IMR-90 (cell line): ENCODE measurements at regions not wholly inside any gene's neighbourhood (a gene's known extent, or its start where the extent isn't known, plus 50 kb on each side); places are given as distances from the start of the nearest gene placed in this dataset.

Experiments
- ATAC-seq: fragments of 200-7000 bp; cut with Tn5 transposase; 2 replicates; pipeline ENCODE4 v1.9.1; 2020; ENCODE audit warnings: low read depth, mild to moderate bottlenecking, moderate library complexity
- BruUV-seq: library from RNA; stranded (reverse); fragments of 400-500 nt; replicated peaks from 2 replicates; lab custom pipeline; 2021; lab: Mats Ljungman, UMichigan
- CTCF ChIA-PET: fragments of 300-600 bp; formaldehyde crosslinking; extraction: SDS; loops from one replicate; lab custom pipeline; 2021; ENCODE audit warnings: antibody characterized with exemption; lab: Yijun Ruan, JAX
- POLR2A ChIA-PET: fragments of 300-600 bp; sonication (Branson Sonifier 250); formaldehyde crosslinking; loops from one replicate; lab custom pipeline; 2022; ENCODE audit warnings: antibody characterized with exemption; ENCODE audit not compliant: unreplicated experiment; lab: Charles Lee
- DNase-seq: peaks from one replicate; pipeline ENCODE4 v3.0.0; 2013
- H2AFZ ChIP-seq: replicated peaks from 2 replicates; pipeline ENCODE3; 2013; ENCODE audit warnings: low read length, mild to moderate bottlenecking; ENCODE audit not compliant: poor library complexity
- H2AK5ac ChIP-seq: 2 replicates; pipeline ENCODE4 v1.6.1; 2013; ENCODE audit warnings: low read depth, low read length, inconsistent platforms
- H2AK9ac ChIP-seq: replicated peaks from 2 replicates; pipeline ENCODE3; 2013; ENCODE audit warnings: mild to moderate bottlenecking, low read depth, low read length, moderate library complexity; ENCODE audit not compliant: poor library complexity
- H2BK120ac ChIP-seq: 2 replicates; pipeline ENCODE4 v1.6.1; 2013; ENCODE audit warnings: low read depth, low read length, inconsistent platforms
- H2BK15ac ChIP-seq: 3 replicates; pipeline ENCODE4 v1.6.1; 2013; ENCODE audit warnings: low read depth, low read length, inconsistent platforms
- H2BK20ac ChIP-seq: 2 replicates; pipeline ENCODE4 v1.6.1; 2013; ENCODE audit warnings: low read depth, mild to moderate bottlenecking, inconsistent platforms, low read length, moderate library complexity
- H2BK5ac ChIP-seq: 2 replicates; pipeline ENCODE4 v1.6.1; 2013; ENCODE audit warnings: mild to moderate bottlenecking, low read depth, low read length, inconsistent platforms; ENCODE audit not compliant: poor library complexity, severe bottlenecking
- H3K14ac ChIP-seq: replicated peaks from 2 replicates; pipeline ENCODE4 v1.6.1; 2013; ENCODE audit warnings: low read depth, low read length, inconsistent platforms
- H3K18ac ChIP-seq: 2 replicates; pipeline ENCODE4 v1.6.1; 2013; ENCODE audit warnings: low read depth, low read length, control low read depth
- H3K23ac ChIP-seq: 2 replicates; pipeline ENCODE4 v1.6.1; 2013; ENCODE audit warnings: low read depth, low read length, inconsistent platforms
- H3K27ac ChIP-seq: 2 replicates; pipeline ENCODE4 v1.5.1; 2013; ENCODE audit warnings: mild to moderate bottlenecking, control low read depth, low read length; ENCODE audit not compliant: insufficient read depth
- H3K27me3 ChIP-seq: 2 replicates; pipeline ENCODE4 v1.6.1; 2013; ENCODE audit warnings: low read length; ENCODE audit not compliant: control insufficient read depth, insufficient read depth
- H3K36me3 ChIP-seq: 2 replicates; pipeline ENCODE4 v1.6.1; 2013; ENCODE audit warnings: low read length, mixed read lengths; ENCODE audit not compliant: control insufficient read depth, insufficient read depth
- H3K4ac ChIP-seq: 2 replicates; pipeline ENCODE4 v1.6.1; 2013; ENCODE audit warnings: low read depth, low read length, inconsistent platforms
- H3K4me1 ChIP-seq: 2 replicates; pipeline ENCODE4 v1.6.1; 2013; ENCODE audit warnings: low read length, mixed read lengths; ENCODE audit not compliant: control insufficient read depth, insufficient read depth
- H3K4me2 ChIP-seq: 2 replicates; pipeline ENCODE4 v1.6.1; 2013; ENCODE audit warnings: low read depth, mild to moderate bottlenecking, control low read depth, low read length, moderate library complexity
- H3K4me3 ChIP-seq: 2 replicates; pipeline ENCODE4 v1.5.1; 2013; ENCODE audit warnings: low read depth, mild to moderate bottlenecking, control low read depth, low read length, moderate library complexity; ENCODE audit not compliant: insufficient read depth
- H3K56ac ChIP-seq: 2 replicates; pipeline ENCODE4 v1.6.1; 2013; ENCODE audit warnings: low read length, inconsistent platforms; ENCODE audit not compliant: insufficient read depth; ENCODE audit errors: extremely low read depth
- H3K79me1 ChIP-seq, 2 experiments: 2 replicates each; pipeline ENCODE4 v1.6.1; 2013; ENCODE audit warnings: low read length in 2 of 2, inconsistent platforms in 1 of 2, low read depth in 1 of 2
- H3K9ac ChIP-seq: 2 replicates; pipeline ENCODE4 v1.6.1; 2013; ENCODE audit warnings: low read depth, low read length, control low read depth
- H3K9me1 ChIP-seq: 2 replicates; pipeline ENCODE4 v1.6.1; 2013; ENCODE audit warnings: low read length, inconsistent platforms; ENCODE audit not compliant: insufficient read depth
- H3K9me3 ChIP-seq: 2 replicates; pipeline ENCODE4 v1.6.1; 2013; ENCODE audit warnings: low read length; ENCODE audit not compliant: control insufficient read depth, insufficient read depth
- H4K20me1 ChIP-seq: 2 replicates; pipeline ENCODE4 v1.6.1; 2013; ENCODE audit warnings: low read length, inconsistent platforms; ENCODE audit not compliant: insufficient read depth
- H4K5ac ChIP-seq: 2 replicates; pipeline ENCODE4 v1.6.1; 2013; ENCODE audit warnings: mild to moderate bottlenecking, low read depth, low read length, control low read depth
- H4K8ac ChIP-seq, 2 experiments: 2 replicates each; pipeline ENCODE4 v1.6.1; 2013; ENCODE audit warnings: low read depth in 2 of 2, low read length in 2 of 2, control low read depth in 1 of 2, inconsistent platforms in 1 of 2
- H4K91ac ChIP-seq: 2 replicates; pipeline ENCODE4 v1.6.1; 2013; ENCODE audit warnings: low read depth, low read length, inconsistent platforms; ENCODE audit not compliant: insufficient read depth
- BHLHE40 ChIP-seq: fragments of 150-350 bp; IDR thresholded peaks from 2 replicates; pipeline ENCODE4 v1.6.1; 2016; ENCODE audit warnings: mild to moderate bottlenecking, low read depth, low read length
- CEBPB ChIP-seq: IDR thresholded peaks from 2 replicates; pipeline ENCODE4 v1.6.1; 2012; ENCODE audit warnings: low read depth, low read length, improper control_type of control experiment
- CHD1 ChIP-seq: IDR thresholded peaks from 2 replicates; pipeline ENCODE4 v1.6.1; 2012; ENCODE audit warnings: low read depth, low read length, improper control_type of control experiment
- FOS ChIP-seq: fragments of 150-350 bp; IDR thresholded peaks from 2 replicates; pipeline ENCODE4 v1.6.1; 2016; ENCODE audit warnings: low read depth, low read length
- MAFK ChIP-seq: IDR thresholded peaks from 2 replicates; pipeline ENCODE4 v1.6.1; 2012; ENCODE audit warnings: low read depth, low read length, improper control_type of control experiment
- MAZ ChIP-seq: IDR thresholded peaks from 2 replicates; pipeline ENCODE4 v1.6.1; 2012; ENCODE audit warnings: low read depth, mild to moderate bottlenecking, low read length, improper control_type of control experiment, moderate library complexity, borderline replicate concordance
- MXI1 ChIP-seq: IDR thresholded peaks from 2 replicates; pipeline ENCODE4 v1.6.1; 2012; ENCODE audit warnings: low read depth, mild to moderate bottlenecking, low read length, moderate library complexity, borderline replicate concordance
- POLR2A ChIP-seq: IDR thresholded peaks from 2 replicates; pipeline ENCODE4 v1.6.1; 2012; ENCODE audit warnings: mild to moderate bottlenecking, low read depth, low read length
- RAD21 ChIP-seq: IDR thresholded peaks from 2 replicates; pipeline ENCODE4 v1.6.1; 2012; ENCODE audit warnings: low read length, improper control_type of control experiment
- RCOR1 ChIP-seq: IDR thresholded peaks from 2 replicates; pipeline ENCODE4 v1.6.1; 2012; ENCODE audit warnings: mild to moderate bottlenecking, low read length, improper control_type of control experiment; ENCODE audit not compliant: insufficient replicate concordance
- SMC3 ChIP-seq: fragments of 150-350 bp; IDR thresholded peaks from 2 replicates; pipeline ENCODE4 v1.6.1; 2016; ENCODE audit warnings: low read depth, mild to moderate bottlenecking, antibody characterized with exemption, low read length, moderate library complexity
- USF2 ChIP-seq: fragments of 150-350 bp; IDR thresholded peaks from 2 replicates; pipeline ENCODE4 v1.6.1; 2017; ENCODE audit warnings: mild to moderate bottlenecking, antibody characterized with exemption, low read length, low read depth
- WGBS, 2 experiments: methylation state at CpG; one replicate each; pipeline versions ENCODE4 v1.1.5 to v1.1.7; 2013; ENCODE audit warnings: missing lambda C conversion rate in 2 of 2; ENCODE audit not compliant: insufficient read length in 1 of 2; ENCODE audit errors: extremely low coverage in 2 of 2; 5-methylcytosine and 5-hydroxymethylcytosine counted together
- dilution Hi-C: fragments of 300-500 bp; cut with HindIII; formaldehyde crosslinking; loops from one replicate; pipeline ENCODE4 v1.14.3; 2018; ENCODE audit warnings: low sequenced_read_pairs; ENCODE audit not compliant: unreplicated experiment
- in situ Hi-C: fragments of 300-500 bp; cut with MboI; formaldehyde crosslinking; loops from 3 replicates; pipeline ENCODE4 v1.14.3; 2019; ENCODE audit warnings: low sequenced_read_pairs, inconsistent platforms, mixed read lengths
- intact Hi-C: fragments of 100-400 bp; cut with micrococcal nuclease; formaldehyde crosslinking; loops from 2 replicates; pipeline ENCODE4 v1.10.0; 2022
- TF ChIP-seq, protein P1 (sequence below): conservative IDR thresholded peaks from 2 replicates; pipeline ENCODE4 v1.5.1; 2012; ENCODE audit warnings: mild to moderate bottlenecking, low read depth, low read length, improper control_type of control experiment

GRCh38 chrX:20514358-20514757 is 247.6 kb upstream of the RPS6KA3 start:
- Histone ChIP-seq H2BK15ac (peak overlapping the region; percentile 69; the same call in 2 of the 3 replicates), H3K23ac (no peak overlapping the region), H2BK20ac (peak overlapping the region; percentile 88; the same call in 1 of the 2 replicates), H4K8ac (0 out of 4 replicates have a peak overlapping the region, but pooled peaks of 1 of the 2 experiments have one; percentile 23), H3K9me1 (no peaks in the 10 kb centered on the region), H3K4ac (peak overlapping the region; percentile 44; the same call in 1 of the 2 replicates), H3K36me3 (no peaks in the 10 kb centered on the region), H4K5ac (peak overlapping the region; percentile 71; the same call in 1 of the 2 replicates), H2AFZ (no peak overlapping the region), H4K20me1 (no peaks in the 10 kb centered on the region), H3K9me3 (no peaks in the 10 kb centered on the region), H3K4me1 (peaks cover 5% of the 10 kb centered on the region), H2AK5ac (peak overlapping the region; percentile 15; the same call in 1 of the 2 replicates), H3K4me3 (no peak overlapping the region), H3K79me1 (no peaks in the 10 kb centered on the region), H3K18ac (peak overlapping the region; percentile 68; the same call in 1 of the 2 replicates), H3K14ac (no peak overlapping the region; the same call in 1 of the 2 replicates), H3K4me2 (no peak overlapping the region), H3K56ac (no peak overlapping the region), H2AK9ac (no peak overlapping the region), H2BK120ac (peak overlapping the region; percentile 87), H3K27me3 (no peaks in the 10 kb centered on the region; the same call in 1 of the 2 replicates), H2BK5ac (peak overlapping the region; percentile 40), H4K91ac (peak overlapping the region; percentile 57; the same call in 1 of the 2 replicates), H3K27ac (0 out of 2 replicates have a peak overlapping the region, but pooled peaks have one; percentile 26), H3K9ac (no peak overlapping the region)
- ChIA-PET POLR2A (no interaction called here), CTCF (no interaction called here)
- dilution Hi-C loops (no loop called here), in situ Hi-C loops (no loop called here), intact Hi-C loops (no loop called here)
- DNase-seq (peak; percentile 83), ATAC-seq (peak; percentile 68; the same call in 1 of the 2 replicates)
- no TSS peak for BruUV-seq
- TF ChIP-seq POLR2A, result no peak
- TF ChIP-seq CHD1, result no peak
- TF ChIP-seq SMC3, result no peak
- TF ChIP-seq MXI1, result no peak
- TF ChIP-seq FOS, result peak; percentile 95
- TF ChIP-seq BHLHE40, result peak; percentile 48; the same call in 1 of the 2 replicates
- TF ChIP-seq MAFK, result no peak
- no peak for TF ChIP-seq MAZ
- TF ChIP-seq RCOR1, result no peak
- TF ChIP-seq CEBPB, result no peak
- TF ChIP-seq RAD21, result no peak
- TF ChIP-seq USF2, result no peak
- TF ChIP-seq, protein P1, sequence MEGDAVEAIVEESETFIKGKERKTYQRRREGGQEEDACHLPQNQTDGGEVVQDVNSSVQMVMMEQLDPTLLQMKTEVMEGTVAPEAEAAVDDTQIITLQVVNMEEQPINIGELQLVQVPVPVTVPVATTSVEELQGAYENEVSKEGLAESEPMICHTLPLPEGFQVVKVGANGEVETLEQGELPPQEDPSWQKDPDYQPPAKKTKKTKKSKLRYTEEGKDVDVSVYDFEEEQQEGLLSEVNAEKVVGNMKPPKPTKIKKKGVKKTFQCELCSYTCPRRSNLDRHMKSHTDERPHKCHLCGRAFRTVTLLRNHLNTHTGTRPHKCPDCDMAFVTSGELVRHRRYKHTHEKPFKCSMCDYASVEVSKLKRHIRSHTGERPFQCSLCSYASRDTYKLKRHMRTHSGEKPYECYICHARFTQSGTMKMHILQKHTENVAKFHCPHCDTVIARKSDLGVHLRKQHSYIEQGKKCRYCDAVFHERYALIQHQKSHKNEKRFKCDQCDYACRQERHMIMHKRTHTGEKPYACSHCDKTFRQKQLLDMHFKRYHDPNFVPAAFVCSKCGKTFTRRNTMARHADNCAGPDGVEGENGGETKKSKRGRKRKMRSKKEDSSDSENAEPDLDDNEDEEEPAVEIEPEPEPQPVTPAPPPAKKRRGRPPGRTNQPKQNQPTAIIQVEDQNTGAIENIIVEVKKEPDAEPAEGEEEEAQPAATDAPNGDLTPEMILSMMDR, result no peak
- WGBS, 2 experiments, result no CpG with 5 or more reads among the region's 1 CpG
